HG03565 (cell line): ENCODE measurements at regions not wholly inside any gene's neighbourhood (a gene's known extent, or its start where the extent isn't known, plus 50 kb on each side); places are given as distances from the start of the nearest gene placed in this dataset.

Source experiments
- ATAC-seq: cut with Tn5 transposase; IDR thresholded peaks from one replicate; pipeline ENCODE4 v1.9.1; 2021; ENCODE audit warnings: mild to moderate bottlenecking, moderate library complexity; ENCODE audit not compliant: unreplicated experiment

DNA sequence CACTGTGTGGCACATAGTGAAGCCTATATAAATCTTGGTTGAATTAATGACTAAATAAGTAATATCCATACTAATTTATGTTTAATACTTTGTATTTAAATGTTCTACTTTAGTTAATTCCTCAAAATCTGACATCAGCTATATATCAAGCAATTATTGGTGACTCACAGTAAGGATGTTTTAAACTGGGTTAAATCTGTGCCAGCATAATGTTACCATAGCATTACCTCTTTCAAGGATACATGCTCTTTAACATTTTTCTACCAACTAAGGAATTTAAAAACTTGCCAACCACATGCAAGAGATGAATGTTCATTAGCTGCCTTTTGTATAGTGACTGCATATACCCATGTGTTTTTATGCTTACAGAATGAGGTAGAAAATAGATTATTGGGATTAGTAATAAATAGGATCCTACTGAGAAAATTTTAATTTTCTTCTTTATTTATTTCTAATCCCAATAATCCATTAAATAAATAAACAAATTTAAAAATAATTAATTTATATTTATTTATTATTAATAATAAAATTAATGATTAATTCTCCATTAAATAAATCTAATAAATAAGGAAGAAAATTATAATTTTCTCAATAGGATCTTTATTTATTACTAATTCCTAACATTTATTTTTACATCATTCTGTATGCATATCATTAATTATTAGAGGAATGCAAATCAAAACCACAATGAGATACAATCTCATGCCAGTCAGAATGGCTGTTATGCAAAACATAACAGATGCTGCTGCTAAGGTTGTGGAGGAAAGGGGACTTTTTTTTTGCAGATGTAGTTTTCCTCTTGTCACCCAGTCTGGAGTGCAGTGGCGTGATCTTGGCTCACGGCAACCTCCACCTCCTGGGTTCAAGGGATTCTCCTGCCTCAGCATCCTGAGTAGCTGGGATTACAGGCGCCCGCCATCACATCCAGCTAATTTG lies 410.7 kb upstream of the DSEL start:
- ATAC-seq: no peak

DNA sequence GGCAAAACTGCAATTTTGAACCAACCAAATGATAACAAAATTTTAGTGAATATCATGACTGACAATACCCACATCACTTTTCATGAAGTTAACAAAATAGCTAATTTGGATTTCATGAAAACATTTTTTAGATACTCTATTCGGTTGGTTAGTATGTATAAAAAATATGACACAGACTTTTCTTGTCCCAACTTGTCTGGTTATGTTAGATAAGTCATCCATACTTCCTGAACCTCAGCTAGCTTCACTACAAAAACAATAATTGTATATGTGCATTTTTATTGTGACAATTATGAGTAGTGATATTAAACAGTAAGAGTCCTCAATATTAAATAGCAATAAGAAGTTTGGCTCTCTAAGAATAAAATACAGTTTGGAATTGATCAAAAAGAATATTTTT lies 408.1 kb upstream of the DSEL start:
- no peak for ATAC-seq

DNA sequence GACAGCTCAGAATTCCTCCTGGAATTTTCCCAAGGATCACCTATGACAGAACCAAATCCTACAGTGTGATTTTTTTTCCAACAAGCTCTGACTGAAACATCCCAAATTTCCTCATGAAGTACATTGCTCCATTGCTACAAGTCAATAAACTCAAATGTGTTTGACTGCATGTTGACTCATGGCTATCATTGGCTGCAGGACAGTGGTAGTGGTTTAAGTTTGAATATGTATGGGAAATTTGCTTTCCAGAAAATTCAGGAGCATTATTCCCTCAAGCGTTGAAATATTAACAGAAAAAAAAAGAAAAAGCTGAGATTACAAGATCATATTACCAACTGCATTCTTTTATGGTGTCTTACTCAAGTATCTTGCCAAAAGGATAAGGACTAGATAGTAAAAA lies 402.8 kb upstream of the DSEL start:
- ATAC-seq: no peak

DNA sequence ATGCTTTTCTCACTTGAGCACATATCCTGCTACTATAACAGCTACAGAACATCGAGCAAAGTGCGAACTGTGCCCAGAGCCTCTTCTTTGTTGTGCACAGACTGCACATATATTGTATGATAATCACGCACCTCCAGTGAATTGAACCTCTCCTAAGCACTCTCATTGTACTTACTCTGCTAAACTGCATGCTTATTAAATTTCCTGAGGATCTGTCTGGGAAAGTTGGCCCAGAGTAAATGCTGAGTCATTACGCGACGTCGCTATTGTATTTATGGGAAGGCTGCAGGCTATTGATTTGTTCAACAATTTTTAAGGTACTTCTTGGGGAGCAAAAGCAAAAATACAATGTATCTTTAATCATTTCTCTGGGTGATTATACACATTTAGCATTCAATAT lies 399.6 kb upstream of the DSEL start:
- no peak for ATAC-seq

DNA sequence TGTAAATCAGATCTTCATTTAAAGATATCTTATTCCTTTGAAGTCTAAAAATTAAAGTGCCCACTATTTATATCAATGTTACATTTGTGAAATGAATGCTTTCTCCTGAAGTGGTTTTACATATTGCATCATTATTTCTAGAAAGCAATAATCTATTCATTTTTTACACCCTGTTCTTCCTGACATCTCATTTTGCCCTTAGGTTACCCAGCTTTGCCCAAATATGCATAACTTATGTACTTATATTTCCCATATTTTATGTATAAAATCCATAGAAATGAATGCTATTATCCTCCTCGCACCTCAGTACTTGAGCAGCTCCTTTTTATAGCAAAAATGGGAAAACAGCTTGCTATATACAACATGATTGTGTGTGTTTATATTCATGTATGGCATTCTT lies 396.5 kb upstream of the DSEL start:
- ATAC-seq: no peak

DNA sequence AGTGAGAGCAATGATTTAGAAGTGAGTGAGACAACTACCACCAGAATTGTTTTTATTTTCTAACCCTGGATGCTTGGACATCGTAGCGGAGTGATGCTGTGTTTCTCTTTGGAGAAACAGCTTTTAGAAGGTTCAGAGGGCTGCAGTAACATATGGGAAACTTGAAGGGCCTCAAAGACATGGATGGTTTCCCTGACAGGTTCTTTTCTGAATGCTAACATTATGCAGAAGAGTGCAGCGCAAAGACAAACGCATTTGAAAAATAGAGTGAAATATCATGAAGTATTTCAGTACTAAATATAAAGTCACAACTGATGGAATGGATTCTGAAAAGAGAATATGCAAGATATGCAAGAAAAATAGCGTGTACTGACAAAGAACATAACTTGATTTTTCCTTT lies 385.1 kb upstream of the DSEL start:
- ATAC-seq: no peak

DNA sequence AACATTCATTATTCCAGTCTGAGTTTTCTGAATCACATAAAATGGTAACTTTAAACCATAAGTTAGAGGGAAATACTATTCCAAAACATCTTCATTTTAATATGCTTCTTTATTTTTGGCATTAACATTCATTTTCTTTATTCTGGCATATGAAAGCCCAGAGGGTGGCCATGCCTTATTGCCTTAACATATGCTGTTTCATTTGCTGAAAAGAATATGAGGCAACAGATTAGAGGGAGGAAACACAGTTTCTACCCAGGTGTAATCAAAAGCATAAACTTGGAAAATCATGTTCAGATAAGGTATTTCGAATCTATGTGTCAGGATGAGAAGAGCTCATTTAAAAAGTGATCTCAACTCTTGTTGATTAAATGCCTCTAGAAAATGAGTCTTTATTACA lies 379.9 kb upstream of the DSEL start:
- ATAC-seq: no peak

DNA sequence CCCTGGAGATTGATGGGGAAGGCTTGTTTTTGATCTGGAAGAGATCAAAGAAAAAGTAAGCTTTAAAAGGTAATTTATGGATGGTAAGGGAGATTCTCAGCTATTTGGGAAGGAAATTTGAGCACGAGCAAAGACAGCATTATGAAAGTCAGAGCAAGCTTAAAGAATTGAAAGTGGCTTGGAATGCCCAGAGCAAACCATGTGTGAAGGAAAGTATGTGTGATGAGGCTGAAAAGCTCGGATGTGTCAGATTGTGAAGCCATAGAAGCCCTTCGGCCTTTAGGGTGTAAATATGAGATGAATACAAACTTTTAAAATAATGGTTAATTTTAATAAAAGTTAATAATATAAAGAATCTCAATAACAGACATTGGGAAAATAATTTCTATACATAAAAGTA lies 377.4 kb upstream of the DSEL start:
- no peak for ATAC-seq

DNA sequence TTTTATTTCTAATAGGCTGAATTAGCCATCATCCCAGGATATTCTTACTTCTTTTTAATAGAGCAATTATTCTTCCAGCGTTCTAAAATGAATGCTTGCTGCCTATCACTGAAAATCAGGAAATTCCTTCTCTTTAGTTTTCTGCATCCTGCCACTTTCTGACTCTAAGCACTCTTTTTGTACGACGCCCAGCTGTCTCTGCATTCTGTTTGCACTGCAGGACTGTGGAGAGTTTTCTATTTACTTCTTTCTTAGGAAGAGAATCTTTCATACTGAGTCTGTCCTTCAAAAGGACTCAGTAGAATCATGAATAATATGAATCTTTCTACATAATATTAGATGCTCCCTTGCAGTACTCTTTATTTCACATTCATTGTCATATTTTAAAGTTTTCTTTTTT lies 360.4 kb upstream of the DSEL start:
- no peak for ATAC-seq

DNA sequence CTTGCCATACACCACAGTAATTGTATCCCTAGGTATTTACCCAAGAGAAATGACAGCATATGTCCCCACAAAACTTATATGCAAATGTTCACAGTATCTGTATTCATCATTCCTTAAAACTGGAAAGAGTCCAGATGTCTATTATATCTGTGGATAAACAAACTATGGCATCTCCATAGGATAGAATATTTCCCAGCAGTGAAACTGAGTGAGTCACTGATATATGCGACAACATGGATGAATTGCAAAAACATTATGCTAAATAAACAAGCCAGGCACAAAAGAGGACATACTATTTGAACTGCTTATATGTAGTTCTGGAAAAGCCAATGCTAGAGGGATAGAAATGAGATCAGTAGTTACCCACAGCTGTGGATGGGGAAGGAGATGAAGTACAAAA lies 359.4 kb upstream of the DSEL start:
- ATAC-seq: no peak

DNA sequence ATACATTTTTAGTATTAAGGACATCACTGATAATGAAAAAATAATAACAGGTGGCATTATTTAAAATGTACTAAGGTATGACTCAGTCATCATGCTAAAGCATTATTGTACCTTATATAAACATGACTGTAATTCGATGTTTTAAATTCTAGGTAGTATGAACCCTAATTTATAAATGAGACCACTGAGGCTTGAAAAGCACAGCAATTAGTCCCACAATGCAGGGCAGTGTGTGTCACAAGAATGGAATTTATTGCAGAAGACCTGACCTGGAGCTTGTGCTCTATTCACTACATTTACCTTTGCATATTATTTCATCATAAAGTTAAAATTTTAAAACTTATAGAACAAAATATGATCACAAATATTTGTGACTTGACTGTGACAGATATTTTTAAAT lies 358.5 kb upstream of the DSEL start:
- no peak for ATAC-seq

DNA sequence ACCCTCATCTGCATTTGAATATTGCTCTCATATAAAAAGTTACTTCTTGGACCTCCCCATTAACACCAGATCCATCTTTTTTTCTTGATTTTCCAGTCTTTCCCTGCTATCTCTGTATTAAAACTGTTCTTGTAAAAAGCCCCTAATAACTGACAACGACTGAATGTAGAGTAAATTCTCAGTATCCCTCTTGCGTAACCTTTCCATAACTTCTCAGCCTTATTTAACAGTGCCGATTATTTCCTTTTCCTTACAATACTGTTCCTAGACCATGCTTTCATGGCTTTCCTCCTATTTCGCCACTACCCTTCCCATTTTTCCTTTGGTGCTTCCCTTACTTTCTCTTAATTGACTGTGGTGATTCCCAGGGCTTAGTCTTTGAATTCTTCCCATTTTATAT lies 348.9 kb upstream of the DSEL start:
- ATAC-seq: no peak

DNA sequence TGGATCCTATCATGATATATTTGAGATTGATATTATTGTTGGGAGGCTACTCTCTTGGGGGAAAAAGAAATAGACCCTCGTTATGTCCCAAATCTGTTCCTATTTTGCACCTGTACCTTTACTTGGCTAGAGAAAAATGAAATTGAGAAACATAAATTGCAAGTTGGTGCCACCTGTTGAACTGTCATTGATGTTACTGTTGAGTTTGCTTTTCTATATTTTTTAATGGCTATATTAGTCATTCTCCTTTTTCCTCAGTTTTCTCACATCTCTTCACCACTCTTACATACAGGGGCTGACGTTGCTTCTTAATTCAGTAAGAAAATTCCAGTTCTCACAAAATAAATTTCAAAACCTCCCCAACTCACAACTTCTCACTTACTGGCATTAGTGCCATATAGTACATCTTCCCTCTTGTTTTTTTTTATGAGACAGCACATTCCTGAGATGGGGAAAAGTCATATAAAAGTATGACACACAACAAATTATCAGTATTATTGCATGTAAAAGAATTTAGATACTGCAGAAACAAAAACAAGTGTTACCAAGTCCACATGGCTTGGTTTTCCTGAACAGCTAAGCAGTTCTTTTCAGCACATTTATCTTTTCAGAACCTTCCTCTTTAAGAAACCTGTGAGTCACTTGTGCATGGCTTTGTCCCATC lies 348.3 kb upstream of the DSEL start:
- no peak for ATAC-seq

DNA sequence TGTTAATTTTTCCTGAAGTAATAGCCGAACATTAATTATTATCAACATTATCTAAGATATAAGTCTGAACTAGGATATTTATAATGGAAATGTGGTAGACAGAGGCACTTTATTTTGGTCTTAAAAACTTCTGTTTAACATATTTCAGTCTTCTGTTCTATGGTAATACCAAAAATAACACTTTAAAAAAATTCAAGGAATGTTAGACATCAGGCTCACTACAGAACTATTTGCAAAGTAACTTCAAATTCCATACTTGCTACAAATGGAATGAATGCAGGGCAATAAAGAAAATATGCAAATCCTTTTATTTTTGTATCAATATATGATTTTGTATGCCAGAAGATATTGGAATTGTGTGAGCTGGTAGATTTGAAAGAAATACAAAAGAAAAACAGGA lies 345.5 kb upstream of the DSEL start:
- no peak for ATAC-seq

DNA sequence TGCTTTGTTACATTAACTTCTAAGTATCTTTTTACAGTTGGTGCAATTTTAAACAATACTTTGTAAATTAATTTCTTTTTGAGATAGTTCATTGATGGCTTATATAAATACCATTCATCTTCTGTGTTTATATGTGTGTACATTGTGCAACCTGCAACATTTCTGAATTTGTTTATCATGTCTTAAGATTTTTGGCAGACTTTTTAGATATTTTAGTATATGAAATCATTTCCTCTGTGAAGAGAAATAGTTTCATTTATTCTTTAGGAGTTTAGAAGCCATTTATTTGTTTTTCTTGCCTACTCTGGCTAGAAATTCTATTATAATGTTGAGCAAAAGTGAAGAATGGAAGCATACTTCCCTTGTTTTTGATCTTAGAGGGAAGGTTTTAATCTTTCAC lies 337.8 kb upstream of the DSEL start:
- ATAC-seq: no peak

DNA sequence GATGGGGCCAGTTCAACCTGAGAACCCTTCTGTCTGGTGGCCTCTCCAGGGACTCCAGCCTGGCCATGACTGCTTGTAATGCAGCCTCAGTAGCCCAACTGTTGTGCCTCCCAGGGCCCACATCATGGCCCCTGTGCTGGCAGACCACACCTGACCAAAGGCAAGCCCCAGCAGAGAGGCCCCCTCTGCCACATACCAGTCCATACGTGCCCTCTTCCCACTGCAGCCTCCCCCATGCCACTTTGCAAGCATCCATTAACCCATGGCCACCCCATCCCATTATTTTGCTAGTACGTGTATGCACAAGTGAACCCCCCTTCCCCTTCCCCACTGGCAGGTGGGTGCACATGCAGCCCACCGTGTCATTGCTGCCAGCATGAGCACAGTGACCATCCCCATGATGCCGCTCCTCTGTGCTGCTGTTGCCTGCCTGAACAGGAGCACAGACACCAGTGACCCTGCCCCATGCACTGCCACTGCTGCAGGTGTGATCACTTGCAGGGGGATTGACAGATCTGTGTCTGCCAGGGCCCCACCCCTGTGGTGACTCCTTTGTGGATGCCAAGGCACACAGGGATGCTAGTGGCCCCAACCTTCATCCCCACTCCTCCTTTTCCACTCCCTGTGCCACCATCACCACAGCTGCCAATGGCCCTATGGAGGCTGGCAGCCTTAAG lies 330.0 kb upstream of the DSEL start:
- ATAC-seq: no peak

DNA sequence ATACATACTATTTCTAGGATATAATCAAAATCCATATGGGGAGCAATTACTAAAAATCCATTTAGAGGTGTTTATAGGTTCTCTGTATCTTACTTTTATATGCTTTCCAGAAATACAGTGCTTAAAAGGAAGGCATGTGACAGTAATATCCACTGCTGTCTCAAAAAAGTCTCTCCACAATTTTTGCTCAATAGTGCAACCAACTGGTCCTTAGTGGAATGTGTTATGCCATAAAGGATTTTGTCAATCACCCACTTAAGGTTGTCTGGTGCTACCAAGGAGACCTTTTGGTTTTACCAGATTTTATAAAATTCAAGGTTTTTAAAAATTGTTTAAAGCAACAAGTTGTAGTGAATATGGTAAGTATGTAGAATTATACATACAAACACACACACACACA lies 328.5 kb upstream of the DSEL start:
- ATAC-seq: no peak

DNA sequence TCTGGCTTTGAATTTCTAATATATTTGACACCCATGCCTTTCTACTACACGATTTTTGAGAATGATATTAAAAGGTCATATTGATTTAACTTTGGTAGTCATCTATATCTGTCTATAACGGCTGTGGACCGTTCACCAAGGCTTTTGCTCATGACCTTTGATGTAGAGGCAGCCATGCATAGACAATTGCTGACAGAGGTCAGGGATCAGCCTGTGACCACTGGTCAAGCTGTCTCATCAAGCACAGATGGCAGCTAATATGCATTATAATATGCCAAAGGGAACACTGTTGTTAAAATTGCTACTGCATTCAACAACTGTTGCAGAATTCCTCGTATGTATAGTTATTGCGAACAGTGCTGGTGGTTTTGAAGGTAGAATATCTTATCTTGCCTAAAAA lies 323.9 kb upstream of the DSEL start:
- no peak for ATAC-seq

DNA sequence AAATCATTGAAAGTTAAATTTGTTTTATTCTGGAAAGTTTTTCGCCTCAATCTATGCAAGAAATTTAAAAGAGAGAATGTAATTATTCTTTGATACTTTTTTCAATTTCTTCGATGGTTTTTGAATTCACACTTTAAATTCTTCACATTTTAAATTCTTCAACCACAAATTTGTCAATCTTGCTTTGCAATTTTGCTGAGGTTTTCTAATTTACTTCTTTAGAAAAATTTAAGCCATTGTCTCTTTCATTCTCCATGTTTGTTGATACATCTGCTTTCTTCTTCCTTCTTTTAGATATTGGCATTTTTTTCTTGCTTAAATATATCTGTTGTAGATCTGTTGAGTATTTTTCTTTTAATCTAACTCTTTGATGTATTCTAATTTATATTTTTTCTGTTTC lies 301.9 kb upstream of the DSEL start:
- ATAC-seq: no peak

DNA sequence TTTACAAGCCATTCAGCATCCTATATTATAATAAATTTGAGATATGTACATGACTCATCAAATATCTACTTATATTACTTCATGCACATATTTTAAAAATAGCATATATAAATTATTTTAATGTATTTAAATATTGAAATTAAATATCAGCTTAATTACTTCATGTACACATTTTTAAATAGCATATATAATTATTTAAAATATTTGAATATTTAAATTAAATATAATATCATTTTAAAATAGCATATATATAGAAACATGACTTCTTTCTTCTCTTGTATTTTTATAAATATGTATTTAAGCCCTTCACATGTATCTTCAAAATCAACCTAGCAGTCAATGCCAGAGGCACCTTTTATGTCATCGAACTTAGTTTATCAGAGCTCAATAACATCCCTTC lies 298.8 kb upstream of the DSEL start:
- no peak for ATAC-seq

DNA sequence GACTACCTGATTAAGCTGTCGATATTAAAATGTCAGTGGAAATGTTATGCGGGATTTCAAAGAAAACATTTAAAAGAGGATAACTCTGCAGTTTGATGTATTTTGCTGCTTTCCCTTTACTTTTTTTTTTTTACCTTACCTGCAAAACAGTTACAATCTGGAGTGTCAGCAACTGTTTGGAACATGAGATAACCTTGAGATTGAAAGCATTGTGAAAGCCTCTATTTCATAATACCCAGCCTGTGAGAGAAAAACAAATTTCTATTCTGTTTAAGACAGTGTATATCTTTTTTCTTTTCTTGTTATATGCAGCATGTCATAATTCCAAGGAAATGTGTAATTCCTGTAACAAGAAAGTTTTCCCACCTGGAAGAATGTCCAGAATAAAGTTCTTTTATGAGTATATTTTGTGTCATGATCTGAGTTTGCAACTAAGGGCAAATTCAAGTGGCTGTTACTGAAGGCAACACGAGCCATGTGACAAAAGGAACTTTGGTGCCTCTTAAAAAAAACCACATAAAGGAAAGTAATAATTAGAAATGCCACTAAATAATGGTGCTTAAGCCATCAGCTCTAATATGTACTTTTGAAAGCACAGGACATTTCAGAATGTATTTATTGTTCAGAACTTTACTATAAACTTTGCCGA lies 297.0 kb upstream of the DSEL start:
- ATAC-seq: no peak

DNA sequence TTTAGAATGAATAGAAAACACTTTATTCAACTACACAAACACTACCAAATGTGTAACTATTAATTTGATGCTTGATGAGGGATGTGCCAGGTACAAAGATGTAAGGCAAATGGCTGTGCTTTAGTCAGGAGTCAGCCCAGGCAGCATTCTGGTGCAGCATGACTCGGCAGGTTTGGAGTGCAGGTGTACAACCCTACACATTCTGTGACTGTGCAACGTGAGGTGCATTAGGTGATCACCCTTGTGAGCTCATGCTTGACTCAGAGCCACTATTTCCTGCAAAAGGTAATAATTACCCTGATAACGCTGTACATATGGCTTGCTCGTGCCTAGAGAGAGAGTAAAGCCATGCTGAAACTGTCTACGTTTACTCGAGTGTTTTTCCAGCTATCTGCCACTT lies 288.7 kb upstream of the DSEL start:
- no peak for ATAC-seq
